GM18498 (cell line): ENCODE measurements at regions not wholly inside any gene's neighbourhood (a gene's known extent, or its start where the extent isn't known, plus 50 kb on each side); places are given as distances from the start of the nearest gene placed in this dataset.

Experiments used
- ATAC-seq: cut with Tn5 transposase; IDR thresholded peaks from one replicate; pipeline ENCODE4 v1.9.1; 2021; ENCODE audit warnings: mild to moderate bottlenecking, moderate library complexity; ENCODE audit not compliant: unreplicated experiment

DNA sequence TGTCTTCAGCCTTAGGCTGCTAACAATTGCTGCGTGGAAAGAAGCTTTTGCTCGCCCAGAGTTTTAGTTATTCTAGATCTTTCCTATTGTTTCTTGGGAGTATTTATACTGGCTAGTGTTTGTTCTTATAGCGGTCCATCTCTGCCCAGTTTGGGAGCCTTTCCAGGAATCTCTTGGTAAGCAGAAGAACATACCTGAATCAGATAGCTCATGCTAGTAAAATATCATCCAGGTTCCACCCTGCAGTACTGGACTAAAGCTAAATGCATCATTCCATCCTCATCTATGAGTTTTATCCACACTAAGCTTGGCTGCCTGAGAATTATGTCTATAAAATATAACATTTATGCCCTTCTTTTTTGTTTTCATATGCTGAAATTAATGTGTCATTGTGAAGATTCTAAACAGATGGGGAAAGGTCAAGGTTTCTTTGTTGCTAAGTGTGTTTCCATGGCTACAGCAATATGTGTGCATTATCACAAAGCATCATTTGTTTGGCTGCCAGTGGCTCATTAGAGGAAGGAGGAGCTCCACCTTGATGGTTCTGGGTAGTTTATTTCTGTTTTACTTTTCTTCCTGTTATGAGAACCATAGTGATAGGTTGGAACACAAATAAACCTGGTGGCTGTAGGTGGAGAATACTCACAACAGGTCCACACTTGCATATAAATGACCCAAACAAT is 182.8 kb downstream of the PIK3C3 start:
- no peak for ATAC-seq

DNA sequence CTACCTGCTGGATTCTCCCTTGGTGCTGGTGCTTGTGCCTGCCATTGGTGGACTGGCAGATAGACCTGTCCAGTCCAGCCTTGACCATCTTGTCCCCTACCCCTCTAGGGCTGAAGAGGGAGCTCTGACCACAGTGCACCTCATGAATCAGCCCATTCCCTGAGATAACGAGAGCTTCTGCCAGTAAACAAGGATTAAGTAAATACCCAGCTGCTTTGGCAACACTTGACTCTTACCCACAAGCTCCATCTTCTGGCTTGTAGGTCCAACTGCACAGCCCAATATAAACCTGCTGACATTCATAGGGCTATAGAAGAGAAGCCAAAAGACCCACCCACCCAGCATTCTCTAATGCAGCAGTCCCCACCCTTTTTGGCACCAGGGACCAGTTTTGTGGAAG is 186.4 kb downstream of the PIK3C3 start:
- no peak for ATAC-seq

- no peak for ATAC-seq
Measured at GRCh38 chr18:42155024-42155423, 200.0 kb downstream of the PIK3C3 start.

GRCh38 chr18:42156281-42156680 is 201.2 kb downstream of the PIK3C3 start:
- no peak for ATAC-seq

DNA sequence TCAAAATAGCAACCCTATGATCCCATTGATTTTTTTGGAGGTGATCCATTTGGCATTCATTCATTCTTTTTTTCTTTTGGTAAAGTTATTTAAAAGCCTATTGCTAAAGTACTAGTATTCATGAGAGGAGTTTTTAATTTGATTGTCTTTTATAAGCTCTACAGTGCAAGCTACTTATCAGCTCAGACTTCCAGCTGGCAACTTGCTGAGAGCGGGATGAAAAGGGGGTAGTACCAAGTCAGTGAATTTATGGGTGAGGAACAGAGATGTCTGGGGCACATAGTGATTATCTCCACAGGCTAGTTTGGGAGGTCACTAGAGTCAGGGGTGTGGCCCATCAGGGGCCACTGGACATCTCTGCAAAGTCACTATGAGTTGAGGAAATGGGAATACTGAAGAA is 202.4 kb downstream of the PIK3C3 start:
- no peak for ATAC-seq

DNA sequence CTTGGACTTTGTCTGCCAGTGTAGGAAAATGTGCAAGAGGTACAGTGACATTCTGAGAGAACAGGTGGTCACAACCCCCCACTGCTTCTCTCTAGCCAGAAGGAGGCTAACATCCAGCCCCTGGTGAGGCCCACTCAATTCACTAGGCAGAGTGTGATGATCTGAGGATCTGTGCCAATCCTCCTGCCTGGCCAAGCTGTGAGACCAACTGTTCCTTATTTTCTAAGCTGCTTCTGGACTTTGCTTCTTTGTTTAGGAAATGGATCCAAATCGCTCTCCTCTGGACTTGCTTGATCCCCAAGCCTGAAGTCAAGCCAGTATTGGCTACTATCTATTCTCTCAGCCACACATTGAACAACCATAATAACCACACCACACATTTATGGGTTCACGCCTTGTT is 202.8 kb downstream of the PIK3C3 start:
- no peak for ATAC-seq

DNA sequence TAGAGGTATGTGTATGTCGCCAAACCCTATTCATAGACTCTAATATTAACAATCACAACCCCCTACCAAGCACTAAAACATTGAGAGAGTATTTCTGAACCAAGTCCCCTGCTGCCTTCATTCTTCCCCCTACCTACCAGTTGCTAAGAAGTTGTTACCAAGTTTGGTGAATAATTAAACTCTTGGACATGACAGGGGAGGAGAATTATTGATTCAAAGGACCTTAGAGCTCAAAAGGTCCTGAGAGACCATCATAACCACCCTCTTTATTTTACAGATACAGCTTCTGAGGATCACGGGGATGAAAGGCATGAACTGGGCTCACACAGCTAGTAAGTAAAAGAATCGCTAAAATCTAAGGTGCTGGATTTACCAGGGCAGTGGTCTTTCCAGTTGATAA is 204.1 kb downstream of the PIK3C3 start:
- no peak for ATAC-seq

DNA sequence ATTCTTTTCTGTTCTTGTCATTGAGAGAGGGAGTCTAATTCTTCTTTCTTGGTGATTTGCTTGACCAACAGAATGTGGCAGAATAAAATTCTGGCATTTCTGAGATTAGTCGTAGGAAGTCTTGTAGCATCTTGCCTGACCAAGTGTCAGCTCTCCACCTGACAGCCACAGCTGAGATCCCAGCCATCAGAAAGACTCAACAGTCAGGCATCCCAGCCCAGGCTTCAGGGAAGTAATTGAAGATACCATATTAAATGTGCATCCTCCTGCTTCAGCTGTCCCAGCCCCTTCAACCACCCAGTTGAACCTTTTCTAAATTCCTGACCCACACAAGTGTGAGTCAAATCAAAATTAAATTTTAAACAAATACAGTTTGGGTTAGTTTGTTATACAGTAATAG is 208.3 kb downstream of the PIK3C3 start:
- no peak for ATAC-seq

- no peak for ATAC-seq
Measured at GRCh38 chr18:42164556-42164955, 209.5 kb downstream of the PIK3C3 start.

- ATAC-seq = no peak
Measured at GRCh38 chr18:42165922-42166513, 211.0 kb downstream of the PIK3C3 start.

DNA sequence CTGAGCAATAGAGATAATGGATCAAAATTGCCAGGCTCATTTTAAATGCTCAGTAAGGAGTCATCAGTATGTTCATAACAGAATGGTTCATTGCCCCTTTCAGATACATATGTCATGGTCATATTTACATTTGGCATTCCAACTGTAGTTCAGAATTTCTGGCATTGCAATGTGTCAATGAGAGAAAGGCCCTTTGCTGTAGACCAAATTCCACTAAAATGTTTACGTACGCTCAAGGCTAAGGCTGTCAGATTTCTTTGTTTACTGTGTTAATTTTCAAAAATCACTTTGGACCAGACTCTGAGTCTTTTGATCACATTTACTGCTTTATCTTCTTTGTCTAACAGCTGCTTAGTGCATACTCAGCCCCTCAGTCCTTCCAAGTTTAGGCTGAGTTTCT is 213.5 kb downstream of the PIK3C3 start:
- ATAC-seq = no peak

- no peak for ATAC-seq
Measured at GRCh38 chr18:42168907-42169306, 213.9 kb downstream of the PIK3C3 start.

GRCh38 chr18:42174909-42175308 is 219.9 kb downstream of the PIK3C3 start:
- ATAC-seq = no peak

DNA sequence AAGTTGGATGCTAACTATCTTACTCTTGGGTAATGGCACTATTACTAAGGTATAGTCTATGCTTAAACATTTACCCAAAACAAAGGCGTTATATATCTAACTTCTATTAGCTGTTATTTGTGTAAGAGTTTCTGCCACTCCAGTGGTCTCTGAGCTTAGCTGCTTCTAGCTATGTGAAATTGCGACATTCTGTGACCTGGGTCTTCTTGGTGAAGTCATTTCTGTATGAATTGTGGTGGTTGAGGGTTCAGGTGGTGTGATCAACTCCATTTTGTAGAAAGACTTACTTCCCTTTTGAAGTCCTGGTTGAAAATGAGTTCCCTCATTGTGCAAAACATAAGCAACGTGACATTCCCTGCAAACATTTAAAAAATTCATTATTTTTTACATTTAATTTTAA is 221.6 kb downstream of the PIK3C3 start:
- no peak for ATAC-seq

- no peak for ATAC-seq
Measured at GRCh38 chr18:42177390-42177789, 222.4 kb downstream of the PIK3C3 start.

GRCh38 chr18:42178376-42179080 is 223.5 kb downstream of the PIK3C3 start:
- ATAC-seq = no peak

GRCh38 chr18:42179542-42180121 is 224.6 kb downstream of the PIK3C3 start:
- no peak for ATAC-seq

- ATAC-seq = no peak
Measured at GRCh38 chr18:42181474-42181873, 226.4 kb downstream of the PIK3C3 start.

DNA sequence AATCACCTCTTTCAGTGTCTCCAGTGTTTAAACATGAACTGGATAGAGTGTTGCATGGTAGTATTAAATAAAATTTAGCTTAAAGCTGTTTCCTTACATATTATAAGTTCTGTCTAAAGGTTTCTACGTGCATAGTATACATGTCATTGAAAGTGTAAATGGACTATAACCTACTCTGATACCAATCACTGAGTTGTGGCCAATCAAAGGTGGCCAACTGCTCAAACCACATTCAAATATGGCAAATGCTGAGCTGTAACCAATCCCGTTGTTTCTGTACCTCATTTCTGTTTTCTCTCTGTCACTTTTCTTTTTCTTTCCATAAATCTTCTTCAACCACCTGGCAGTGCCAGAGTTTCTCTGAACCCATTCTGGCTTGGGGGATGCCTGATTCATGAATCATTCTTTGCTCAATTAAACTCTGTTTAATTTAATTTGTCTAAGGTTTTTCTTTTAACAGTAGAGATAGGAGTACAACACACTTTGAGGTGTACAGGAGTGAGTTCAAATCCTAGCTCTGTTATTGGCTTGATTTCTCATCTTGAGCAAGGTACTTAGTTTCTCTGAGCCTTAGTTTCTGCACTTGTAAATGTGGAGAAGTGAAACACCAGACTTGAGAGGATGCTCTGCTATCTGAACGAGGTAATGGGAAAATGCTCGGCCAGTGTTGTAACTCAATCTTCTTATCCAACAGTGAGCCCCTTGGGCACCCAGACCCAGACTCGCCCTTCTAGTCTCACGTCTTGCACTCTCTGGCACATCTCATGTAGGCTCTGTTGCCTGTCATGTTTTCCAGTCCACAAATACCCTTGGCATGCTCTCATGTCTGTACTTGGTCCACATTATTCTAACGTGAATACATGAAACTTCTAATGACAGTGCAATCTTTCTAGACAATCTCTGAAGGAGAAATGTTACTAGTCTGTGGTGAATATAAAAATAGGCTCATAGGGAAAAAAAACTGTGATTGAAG is 228.0 kb downstream of the PIK3C3 start:
- ATAC-seq = no peak

- no peak for ATAC-seq
Measured at GRCh38 chr18:42183746-42184145, 228.7 kb downstream of the PIK3C3 start.
